ENCODE measurements at regions not wholly inside any gene's neighbourhood (a gene's known extent, or its start where the extent isn't known, plus 50 kb on each side); places are given as distances from the start of the nearest gene placed in this dataset.

- Histone ChIP-seq H3K9me3 (ENCODE audit: low read length) (no peaks in the 10 kb centered on the region), H3K27me3 (ENCODE audit: insufficient read depth, low read length, poor library complexity, severe bottlenecking) (no peaks in the 10 kb centered on the region), H3K27ac (ENCODE audit: low read depth, low read length) (no peak overlapping the region), H3K4me1 (ENCODE audit: insufficient read depth, low read length) (no peaks in the 10 kb centered on the region), H3K36me3 (ENCODE audit: insufficient read depth, low read length) (no peaks in the 10 kb centered on the region), H3K4me3 (ENCODE audit: low read length) (no peak overlapping the region)
- Mint-ChIP-seq H3K4me3 (no peak overlapping the region), H3K4me1 (no peaks in the 10 kb centered on the region), H3K9me3 (no peaks in the 10 kb centered on the region), H3K27me3 (peaks cover 12 to 13% of the 10 kb centered on the region in 2 donors), H3K27ac (peak overlapping the region in 1 of 8 donors; percentile 66), H3K36me3 (no peaks in the 10 kb centered on the region)
- CTCF ChIA-PET: no interaction called here
- POLR2A ChIA-PET: no interaction called here
- no peak for DNase-seq
Observed at GRCh38 chr5:14953075-14953607, 81.6 kb upstream of the ANKH start.

GRCh38 chr5:14948383-14948782, 76.8 kb upstream of the ANKH start:
- CTCF ChIA-PET: interaction anchor here (1.0 to 1.4 kb wide), 3 partner anchors 9 to 227 kb away, joined by 3 to 4 read pairs (median 3); no protein-coding TSS in a partner anchor
- peaks cover 0 to 5% (median 0%) of the 10 kb centered on the region in 3 donors for H3K4me1 Mint-ChIP-seq
- H3K9me3 Mint-ChIP-seq: no peaks in the 10 kb centered on the region
- H3K27ac Mint-ChIP-seq: no peak overlapping the region
- Histone ChIP-seq H3K4me3 (ENCODE audit: low read length) (no peak overlapping the region), H3K9me3 (ENCODE audit: low read length) (no peaks in the 10 kb centered on the region), H3K27ac (ENCODE audit: low read depth, low read length) (no peak overlapping the region), H3K4me1 (ENCODE audit: insufficient read depth, low read length) (no peaks in the 10 kb centered on the region), H3K36me3 (ENCODE audit: insufficient read depth, low read length) (no peaks in the 10 kb centered on the region), H3K27me3 (ENCODE audit: insufficient read depth, low read length, poor library complexity, severe bottlenecking) (no peaks in the 10 kb centered on the region)
- H3K36me3 Mint-ChIP-seq: no peaks in the 10 kb centered on the region
- no peak for DNase-seq
- H3K4me3 Mint-ChIP-seq: no peak overlapping the region
- POLR2A ChIA-PET: no interaction called here
- H3K27me3 Mint-ChIP-seq: peaks cover 15 to 25% of the 10 kb centered on the region in 2 donors

DNA sequence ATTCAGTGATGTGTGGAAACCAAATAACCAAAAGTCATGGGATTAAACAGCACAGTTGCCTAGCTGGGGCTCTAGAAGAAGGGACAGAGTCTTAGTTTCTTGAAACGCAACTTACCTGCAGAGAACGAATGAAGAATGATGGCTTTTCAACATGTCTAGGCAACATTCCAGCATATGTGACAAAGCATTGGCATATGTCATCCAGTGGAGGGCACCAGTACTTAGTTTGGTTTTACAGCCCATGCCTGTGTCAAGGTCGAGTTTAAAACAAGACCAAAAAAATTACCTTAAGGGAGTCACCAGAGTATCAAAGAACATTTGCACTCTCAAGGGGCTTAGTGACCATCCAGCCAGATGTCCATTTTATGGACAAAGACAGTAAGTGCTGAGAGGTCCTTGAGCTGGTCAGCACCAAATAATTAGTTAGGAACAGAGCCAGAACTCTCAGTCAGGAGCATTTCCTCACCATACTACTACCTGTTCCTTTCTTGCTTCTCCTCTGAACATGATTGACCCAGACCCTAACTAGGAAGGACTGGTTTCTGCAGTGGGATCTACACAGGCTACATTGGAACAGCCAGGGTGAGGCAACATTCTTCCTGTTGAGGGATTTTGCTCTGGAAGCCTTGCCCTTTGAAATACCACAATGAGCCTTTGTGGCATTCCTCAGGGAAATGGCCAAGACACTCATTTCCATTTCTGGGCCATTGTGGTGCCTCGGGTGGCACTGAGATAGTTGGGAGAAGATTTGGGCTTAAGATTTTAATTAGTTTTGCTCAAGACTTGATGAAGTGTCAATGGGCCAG, 75.4 kb upstream of the ANKH start:
- Histone ChIP-seq H3K4me1 (ENCODE audit: insufficient read depth, low read length) (no peaks in the 10 kb centered on the region), H3K36me3 (ENCODE audit: insufficient read depth, low read length) (no peaks in the 10 kb centered on the region), H3K4me3 (ENCODE audit: low read length) (no peak overlapping the region), H3K27ac (ENCODE audit: low read depth, low read length) (no peak overlapping the region), H3K27me3 (ENCODE audit: insufficient read depth, low read length, poor library complexity, severe bottlenecking) (no peaks in the 10 kb centered on the region), H3K9me3 (ENCODE audit: low read length) (no peaks in the 10 kb centered on the region)
- CTCF ChIA-PET: interaction anchor here (1.9 kb wide), 1 partner anchor 56 kb away, joined by 8 read pairs; no protein-coding TSS in a partner anchor
- POLR2A ChIA-PET: no interaction called here
- Mint-ChIP-seq H3K27me3 (peaks cover 11 to 29% of the 10 kb centered on the region in 2 donors), H3K27ac (peak overlapping the region in 1 of 8 donors; percentile 50), H3K4me3 (no peak overlapping the region), H3K36me3 (no peaks in the 10 kb centered on the region), H3K4me1 (peaks cover 0 to 5% (median 0%) of the 10 kb centered on the region in 3 donors), H3K9me3 (no peaks in the 10 kb centered on the region)
- DNase-seq: peak in 2 of 5 donors; percentile 34 to 51

DNA sequence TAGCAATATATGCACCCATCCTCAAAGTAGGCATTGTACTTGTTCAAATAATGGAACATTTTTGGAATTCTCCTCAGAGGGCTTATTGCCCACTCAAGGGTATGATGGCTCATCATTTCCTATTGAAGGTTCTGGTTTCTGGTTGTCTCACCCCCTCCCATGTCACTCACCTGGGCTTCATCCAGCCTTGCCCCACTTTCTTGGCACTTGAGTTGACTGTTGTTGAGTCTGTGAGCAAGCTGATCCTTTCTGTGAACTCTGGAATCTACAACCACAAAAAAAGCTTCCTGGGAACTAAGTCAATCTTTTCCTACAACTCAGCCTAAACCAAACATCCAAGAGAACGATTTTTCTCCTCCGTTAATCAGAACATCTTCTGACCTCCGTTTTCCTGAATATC, 73.9 kb upstream of the ANKH start:
- Histone ChIP-seq H3K9me3 (ENCODE audit: low read length) (no peaks in the 10 kb centered on the region), H3K27me3 (ENCODE audit: insufficient read depth, low read length, poor library complexity, severe bottlenecking) (no peaks in the 10 kb centered on the region), H3K27ac (ENCODE audit: low read depth, low read length) (no peak overlapping the region), H3K36me3 (ENCODE audit: insufficient read depth, low read length) (no peaks in the 10 kb centered on the region), H3K4me1 (ENCODE audit: insufficient read depth, low read length) (no peaks in the 10 kb centered on the region), H3K4me3 (ENCODE audit: low read length) (no peak overlapping the region)
- DNase-seq: no peak
- POLR2A ChIA-PET: no interaction called here
- Mint-ChIP-seq H3K27ac (no peak overlapping the region), H3K27me3 (peaks cover 9 to 33% of the 10 kb centered on the region in 2 donors), H3K9me3 (no peaks in the 10 kb centered on the region), H3K4me3 (no peak overlapping the region), H3K36me3 (peaks cover 0 to 3% (median 0%) of the 10 kb centered on the region in 3 donors), H3K4me1 (peaks cover 0 to 5% (median 0%) of the 10 kb centered on the region in 3 donors)
- CTCF ChIA-PET: interaction anchor here (1.0 kb wide), 1 partner anchor 15 kb away, joined by 3 read pairs; no protein-coding TSS in a partner anchor

- ChIA-PET POLR2A (no interaction called here), CTCF (no interaction called here)
- peaks cover 0 to 3% (median 0%) of the 10 kb centered on the region in 3 donors for H3K36me3 Mint-ChIP-seq
Observed at GRCh38 chr5:14944996-14945395, 73.4 kb upstream of the ANKH start.

DNA sequence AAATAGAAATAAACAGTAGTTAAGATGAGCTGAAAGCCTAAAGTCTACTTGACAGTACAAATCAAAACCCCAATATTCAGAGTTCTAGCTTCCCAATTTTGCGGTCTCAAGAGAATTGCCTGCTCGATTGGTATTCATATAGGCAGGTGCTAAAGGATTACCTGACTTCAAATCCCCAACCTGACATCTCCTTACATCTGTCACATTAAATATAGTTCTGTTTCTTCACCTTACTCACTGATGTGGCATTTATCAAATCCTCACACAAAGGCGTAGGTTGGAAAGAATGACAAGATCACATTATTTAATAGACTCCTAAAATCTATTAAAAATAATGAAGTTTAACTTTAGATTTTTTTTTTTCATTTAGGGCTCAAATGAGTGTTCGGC, 72.8 kb upstream of the ANKH start:
- ChIA-PET CTCF (no interaction called here), POLR2A (no interaction called here)
- no peaks in the 10 kb centered on the region for H3K36me3 ChIP-seq (ENCODE audit: insufficient read depth, low read length)
- no peaks in the 10 kb centered on the region for H3K4me1 ChIP-seq (ENCODE audit: insufficient read depth, low read length)
- Mint-ChIP-seq H3K4me3 (no peak overlapping the region), H3K9me3 (no peaks in the 10 kb centered on the region), H3K27ac (no peak overlapping the region), H3K27me3 (peaks cover 14 to 36% of the 10 kb centered on the region in 2 donors), H3K4me1 (peaks cover 0 to 5% (median 0%) of the 10 kb centered on the region in 3 donors), H3K36me3 (peaks cover 0 to 3% (median 0%) of the 10 kb centered on the region in 3 donors)
- DNase-seq: no peak
- H3K27ac ChIP-seq (ENCODE audit: low read depth, low read length): no peak overlapping the region
- no peaks in the 10 kb centered on the region for H3K9me3 ChIP-seq (ENCODE audit: low read length)
- no peak overlapping the region for H3K4me3 ChIP-seq (ENCODE audit: low read length)
- H3K27me3 ChIP-seq (ENCODE audit: insufficient read depth, low read length, poor library complexity, severe bottlenecking): no peaks in the 10 kb centered on the region

More at GRCh38 chr5:14944996-14945395, 73.4 kb upstream of the ANKH start:
- no peak overlapping the region for H3K4me3 ChIP-seq (ENCODE audit: low read length)
- H3K36me3 ChIP-seq (ENCODE audit: insufficient read depth, low read length): no peaks in the 10 kb centered on the region
- H3K4me1 ChIP-seq (ENCODE audit: insufficient read depth, low read length): no peaks in the 10 kb centered on the region
- Mint-ChIP-seq H3K27ac (no peak overlapping the region), H3K27me3 (peaks cover 14 to 33% of the 10 kb centered on the region in 2 donors), H3K4me1 (peaks cover 0 to 5% (median 0%) of the 10 kb centered on the region in 3 donors), H3K4me3 (no peak overlapping the region), H3K9me3 (no peaks in the 10 kb centered on the region)
- H3K9me3 ChIP-seq (ENCODE audit: low read length): no peaks in the 10 kb centered on the region
- no peak for DNase-seq
- no peak overlapping the region for H3K27ac ChIP-seq (ENCODE audit: low read depth, low read length)
- H3K27me3 ChIP-seq (ENCODE audit: insufficient read depth, low read length, poor library complexity, severe bottlenecking): no peaks in the 10 kb centered on the region

GRCh38 chr5:14942212-14942611, 70.6 kb upstream of the ANKH start:
- Histone ChIP-seq H3K27me3 (ENCODE audit: insufficient read depth, low read length, poor library complexity, severe bottlenecking) (no peaks in the 10 kb centered on the region), H3K27ac (ENCODE audit: low read depth, low read length) (no peak overlapping the region), H3K9me3 (ENCODE audit: low read length) (no peaks in the 10 kb centered on the region), H3K4me1 (ENCODE audit: insufficient read depth, low read length) (no peaks in the 10 kb centered on the region), H3K36me3 (ENCODE audit: insufficient read depth, low read length) (no peaks in the 10 kb centered on the region), H3K4me3 (ENCODE audit: low read length) (no peak overlapping the region)
- no peak overlapping the region for H3K27ac Mint-ChIP-seq
- H3K4me3 Mint-ChIP-seq: no peak overlapping the region
- no peak for DNase-seq
- ChIA-PET POLR2A (no interaction called here), CTCF (no interaction called here)
- peaks cover 1 to 8% (median 2%) of the 10 kb centered on the region in 3 donors for H3K4me1 Mint-ChIP-seq
- peaks cover 0 to 3% (median 0%) of the 10 kb centered on the region in 3 donors for H3K36me3 Mint-ChIP-seq
- peaks cover 14 to 44% of the 10 kb centered on the region in 2 donors for H3K27me3 Mint-ChIP-seq
- H3K9me3 Mint-ChIP-seq: no peaks in the 10 kb centered on the region

- H3K4me1 Mint-ChIP-seq: peaks cover 3 to 10% (median 5%) of the 10 kb centered on the region in 3 donors
- no peak for DNase-seq
- H3K4me3 Mint-ChIP-seq: no peak overlapping the region
- no peaks in the 10 kb centered on the region for H3K9me3 Mint-ChIP-seq
- POLR2A ChIA-PET: no interaction called here
- Histone ChIP-seq H3K36me3 (ENCODE audit: insufficient read depth, low read length) (no peaks in the 10 kb centered on the region), H3K27me3 (ENCODE audit: insufficient read depth, low read length, poor library complexity, severe bottlenecking) (no peaks in the 10 kb centered on the region), H3K4me3 (ENCODE audit: low read length) (no peak overlapping the region), H3K9me3 (ENCODE audit: low read length) (no peaks in the 10 kb centered on the region), H3K4me1 (ENCODE audit: insufficient read depth, low read length) (no peaks in the 10 kb centered on the region), H3K27ac (ENCODE audit: low read depth, low read length) (no peak overlapping the region)
- CTCF ChIA-PET: interaction anchor here (0.6 kb wide), 1 partner anchor 52 kb away, joined by 3 read pairs; no protein-coding TSS in a partner anchor
- H3K36me3 Mint-ChIP-seq: peaks cover 0 to 3% (median 0%) of the 10 kb centered on the region in 3 donors
- peaks cover 9 to 32% of the 10 kb centered on the region in 2 donors for H3K27me3 Mint-ChIP-seq
- no peak overlapping the region for H3K27ac Mint-ChIP-seq
Observed at GRCh38 chr5:14937254-14937653, 65.7 kb upstream of the ANKH start.
